ENCODE measurements at regions not wholly inside any gene's neighbourhood (a gene's known extent, or its start where the extent isn't known, plus 50 kb on each side); places are given as distances from the start of the nearest gene placed in this dataset.
"Not testable (repeated sequence)": the region's sequence is repeated elsewhere in the genome, so short reads cannot be mapped to it uniquely, and the experiment has no call there.

DNA sequence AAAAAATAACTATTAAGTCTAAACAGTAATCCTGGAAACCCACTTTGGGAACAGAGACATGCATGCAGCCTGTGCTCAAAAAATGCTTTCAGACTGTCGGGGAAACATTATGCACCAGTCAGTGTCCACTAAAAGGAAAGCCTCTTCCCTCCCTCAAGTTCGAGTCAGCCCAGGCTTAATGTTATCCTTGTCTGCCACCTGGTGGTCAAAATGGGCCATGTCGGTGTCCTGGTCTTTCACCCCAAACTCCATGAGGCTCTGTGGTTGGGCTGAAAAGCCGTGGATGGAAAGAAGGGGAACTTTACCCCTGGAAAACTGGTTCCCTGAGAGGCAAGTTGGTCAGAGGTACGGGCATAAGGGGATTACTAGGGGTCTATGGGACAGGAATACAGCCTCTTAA is 88.4 kb upstream of the ZNF492 start:
- H3K27me3 ChIP-seq, result no peaks in the 10 kb centered on the region
- DNase-seq, result peak; percentile 41 to 77
- no peak overlapping the region for H3K4me3 ChIP-seq
- no peaks in the 10 kb centered on the region for H3K36me3 ChIP-seq
- H3K9me3 ChIP-seq (replicated peaks), result no peaks in the 10 kb centered on the region
- no peak overlapping the region for H3K27ac ChIP-seq
- no peaks in the 10 kb centered on the region for H3K4me1 ChIP-seq

DNA sequence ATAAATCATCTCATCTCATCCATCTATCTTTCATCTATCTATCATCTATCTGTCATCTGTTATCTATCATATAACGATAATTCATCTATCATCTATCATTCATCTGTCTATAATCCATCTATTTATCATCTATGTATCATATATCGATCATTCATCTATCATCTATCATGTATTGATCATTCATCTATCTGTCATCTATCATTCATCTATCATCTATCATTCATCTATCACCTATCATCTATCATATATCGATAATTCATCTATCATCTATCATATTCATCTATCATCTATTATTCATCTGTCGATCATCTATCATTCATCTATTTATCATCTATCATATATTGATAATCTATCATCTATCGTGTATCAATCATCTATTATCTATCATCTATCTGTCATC is 100.4 kb upstream of the ZNF492 start:
- no peaks in the 10 kb centered on the region for H3K36me3 ChIP-seq
- no peaks in the 10 kb centered on the region for H3K4me1 ChIP-seq

DNA sequence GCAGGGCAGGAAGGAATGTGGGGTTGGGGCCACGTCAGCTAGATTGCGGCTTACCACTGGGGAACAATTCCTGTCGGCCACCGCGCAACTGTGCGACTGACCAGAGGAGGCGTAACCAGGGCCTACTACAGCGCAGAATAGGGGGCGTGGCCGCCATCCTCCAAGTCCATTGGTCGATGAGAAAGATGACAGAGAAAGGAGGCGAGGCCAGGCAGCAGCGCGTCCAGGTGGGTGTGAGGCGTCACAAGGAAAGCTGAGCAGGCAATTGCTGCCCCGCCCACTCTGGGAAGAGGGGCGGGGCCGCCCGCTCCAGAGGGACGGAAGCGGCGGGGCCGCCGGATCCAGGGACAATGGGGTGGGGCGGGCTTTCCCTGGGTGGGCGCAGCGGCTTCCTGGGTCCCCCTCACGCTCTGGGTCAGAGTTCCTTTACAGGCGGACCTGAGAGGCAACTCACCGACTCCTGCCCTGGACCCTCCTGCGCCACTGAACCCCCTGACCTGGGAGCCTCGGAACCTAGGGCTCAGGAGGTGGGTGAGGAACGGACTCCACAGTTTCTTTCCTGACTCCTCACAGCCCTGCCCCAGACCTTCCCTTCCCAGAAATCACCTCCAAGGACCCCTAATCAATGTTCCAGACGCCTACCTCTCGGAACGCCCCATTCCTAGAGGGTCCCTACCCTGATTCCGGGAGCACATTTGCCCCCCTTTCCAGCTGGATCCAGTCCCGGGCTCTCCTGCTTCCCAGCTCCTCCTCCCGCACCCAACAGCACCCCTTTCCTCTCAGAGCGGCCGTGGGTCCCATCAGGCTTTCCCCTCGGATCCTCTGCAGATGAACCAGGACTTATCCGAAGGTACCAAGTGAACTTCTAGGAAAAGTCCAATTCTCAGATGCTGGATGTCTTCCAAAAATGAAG is 101.5 kb upstream of the ZNF492 start:
- Histone ChIP-seq H3K27ac (no peak overlapping the region), H3K4me3 (no peak overlapping the region)
- DNase-seq, result no peak

More for the DNA sequence above, 100.4 kb upstream of the ZNF492 start:
- no peak for DNase-seq
- H3K4me3 ChIP-seq, result no peak overlapping the region
- no peaks in the 10 kb centered on the region for H3K27me3 ChIP-seq
- no peaks in the 10 kb centered on the region for H3K9me3 ChIP-seq (replicated peaks)
- H3K27ac ChIP-seq, result no peak overlapping the region

DNA sequence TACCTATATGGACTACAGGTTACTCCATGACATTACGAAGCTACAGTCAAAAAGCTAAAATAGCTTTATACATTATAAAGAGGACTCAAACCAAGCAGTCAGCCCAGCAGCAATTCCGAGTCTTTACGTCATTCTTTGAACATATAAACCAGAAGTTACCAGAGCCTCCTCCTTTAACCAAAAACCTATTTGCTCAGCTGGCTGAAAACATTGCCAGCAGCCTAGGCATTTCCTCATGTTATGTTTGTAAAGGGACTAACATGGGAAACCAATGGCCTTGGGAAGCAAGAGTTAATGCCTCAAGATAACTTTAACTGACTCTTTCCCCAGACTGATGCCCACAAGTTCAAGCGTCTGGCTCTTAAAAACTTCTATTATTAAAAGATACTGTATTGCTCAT is 104.1 kb upstream of the ZNF492 start:
- no peak for DNase-seq
- Histone ChIP-seq H3K27me3 (no peaks in the 10 kb centered on the region), H3K4me3 (no peak overlapping the region), H3K36me3 (no peaks in the 10 kb centered on the region), H3K4me1 (no peaks in the 10 kb centered on the region), H3K9me3 (replicated peaks) (no peaks in the 10 kb centered on the region), H3K27ac (no peak overlapping the region)

More for the DNA sequence above, 101.5 kb upstream of the ZNF492 start:
- H3K4me1 ChIP-seq, result no peaks in the 10 kb centered on the region
- H3K27me3 ChIP-seq, result no peaks in the 10 kb centered on the region
- H3K9me3 ChIP-seq (replicated peaks), result no peaks in the 10 kb centered on the region
- no peaks in the 10 kb centered on the region for H3K36me3 ChIP-seq

DNA sequence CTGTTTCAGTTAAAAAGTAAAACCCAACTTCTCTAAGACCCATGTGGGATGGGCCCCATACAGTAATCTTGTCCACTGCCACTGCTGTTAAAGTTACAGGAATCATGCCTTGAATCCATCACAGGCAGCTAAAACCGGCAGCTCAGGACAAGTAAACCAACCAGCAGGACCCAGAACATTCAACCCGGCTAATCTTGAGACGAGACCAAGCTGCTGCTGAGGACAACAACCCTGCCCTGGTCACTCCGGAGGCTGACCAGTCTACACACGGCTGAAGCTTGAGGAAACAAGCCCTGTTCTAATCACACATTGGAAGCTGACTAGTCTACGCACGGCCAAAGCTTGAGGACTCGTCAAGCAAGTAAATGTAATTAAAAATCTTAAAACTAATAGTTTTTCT is 105.2 kb upstream of the ZNF492 start:
- DNase-seq, result no peak
- no peaks in the 10 kb centered on the region for H3K4me1 ChIP-seq
- H3K27ac ChIP-seq, result no peak overlapping the region
- H3K27me3 ChIP-seq, result no peaks in the 10 kb centered on the region
- H3K4me3 ChIP-seq, result no peak overlapping the region
- H3K9me3 ChIP-seq (replicated peaks), result no peaks in the 10 kb centered on the region
- H3K36me3 ChIP-seq, result no peaks in the 10 kb centered on the region

DNA sequence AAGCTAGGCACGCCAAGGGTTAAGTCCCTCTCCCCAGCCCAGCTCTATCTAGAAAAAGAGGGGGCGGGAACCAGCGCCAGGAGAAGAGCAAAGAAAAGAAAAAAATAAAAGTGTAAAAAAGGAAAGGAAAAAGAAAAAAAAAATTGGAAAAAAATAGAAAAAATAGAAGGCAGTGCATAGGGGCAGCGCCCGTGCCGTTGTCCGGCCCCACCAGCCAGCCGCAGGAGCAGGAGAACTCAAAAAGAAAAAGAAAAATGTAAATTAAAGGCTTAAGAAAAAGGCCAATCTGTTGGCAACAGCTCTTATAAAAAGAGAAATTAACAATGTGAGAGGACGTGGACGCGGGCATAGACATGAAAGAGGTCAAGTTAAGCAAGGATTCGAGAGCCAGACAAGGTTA is 105.4 kb upstream of the ZNF98 start:
- Histone ChIP-seq H3K36me3 (no peaks in the 10 kb centered on the region), H3K27me3 (no peaks in the 10 kb centered on the region), H3K4me1 (no peaks in the 10 kb centered on the region), H3K9me3 (replicated peaks) (no peaks in the 10 kb centered on the region), H3K27ac (no peak overlapping the region), H3K4me3 (no peak overlapping the region)
- no peak for DNase-seq

DNA sequence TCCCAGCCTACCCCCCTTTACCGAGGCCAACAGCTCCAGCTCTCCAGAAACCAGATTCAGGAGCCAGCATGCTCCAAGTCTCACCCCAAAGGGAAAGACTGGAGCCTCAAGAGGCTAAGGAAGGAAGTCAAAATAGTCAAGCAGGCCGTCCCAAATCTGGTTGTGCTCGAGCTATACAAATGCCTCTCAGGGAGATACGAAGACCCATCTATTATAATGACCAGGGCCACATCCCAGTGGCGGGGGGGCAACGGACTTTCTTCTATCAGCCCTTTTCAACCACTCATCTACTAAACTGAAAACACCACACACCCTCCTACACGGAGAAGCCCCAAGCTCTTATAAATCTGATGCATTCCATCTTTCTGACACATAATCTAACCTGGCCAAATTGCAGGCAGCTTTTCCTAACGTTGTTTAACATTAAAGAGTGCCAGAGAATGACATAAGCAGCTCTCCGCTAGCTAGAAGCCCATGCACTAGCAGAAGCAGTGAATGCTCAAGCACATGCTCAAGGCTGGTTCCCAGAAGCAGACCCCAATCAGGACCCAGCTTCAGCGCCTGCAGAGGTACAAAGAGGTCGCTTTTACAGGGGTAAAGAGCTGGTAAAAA is 104.6 kb upstream of the ZNF98 start:
- Histone ChIP-seq H3K36me3 (no peaks in the 10 kb centered on the region), H3K4me3 (no peak overlapping the region), H3K27ac (no peak overlapping the region), H3K4me1 (no peaks in the 10 kb centered on the region), H3K9me3 (replicated peaks) (no peaks in the 10 kb centered on the region), H3K27me3 (no peaks in the 10 kb centered on the region)
- DNase-seq, result no peak

DNA sequence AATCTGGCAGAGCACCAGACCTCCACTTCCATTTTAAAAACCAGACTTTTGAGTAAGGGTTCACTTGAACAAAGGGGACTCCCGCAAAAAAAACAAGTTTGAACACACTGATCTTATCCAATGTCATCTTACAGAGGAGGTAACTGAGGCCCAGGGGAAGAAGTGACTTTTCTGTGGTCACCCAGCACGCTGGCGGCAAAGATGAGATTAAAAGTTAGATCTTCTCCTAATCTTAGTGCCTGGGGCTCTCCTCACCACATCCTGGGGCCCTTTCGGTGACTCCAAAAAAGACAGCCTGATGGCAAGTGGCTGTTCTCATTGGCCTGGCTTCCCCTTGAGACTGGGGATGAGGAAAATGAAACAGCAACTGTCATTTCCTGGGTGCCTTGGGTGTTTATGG is 101.8 kb upstream of the ZNF98 start:
- H3K36me3 ChIP-seq, result no peaks in the 10 kb centered on the region
- no peak overlapping the region for H3K27ac ChIP-seq
- no peak overlapping the region for H3K4me3 ChIP-seq
- no peaks in the 10 kb centered on the region for H3K4me1 ChIP-seq
- no peak for DNase-seq
- no peaks in the 10 kb centered on the region for H3K27me3 ChIP-seq
- no peaks in the 10 kb centered on the region for H3K9me3 ChIP-seq (replicated peaks)

DNA sequence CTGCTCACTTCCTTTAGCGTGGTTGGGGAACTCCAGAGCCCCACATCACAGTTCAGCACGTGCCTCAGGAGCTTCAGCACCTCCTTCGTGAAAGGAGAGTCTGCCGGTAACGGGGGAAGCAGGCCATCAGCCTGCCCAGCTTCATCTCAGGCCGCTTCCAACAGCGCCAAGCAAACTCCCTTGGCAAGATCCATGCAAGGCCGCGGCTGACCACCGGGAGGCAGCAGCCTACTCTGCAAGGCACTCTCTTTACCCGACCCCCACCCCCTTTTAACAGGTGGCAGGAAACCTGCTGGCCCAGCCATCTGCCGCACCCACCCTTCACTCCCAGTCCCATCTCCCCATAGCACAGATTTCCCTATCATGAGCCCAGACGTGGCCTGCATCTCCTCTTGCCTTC is 97.4 kb upstream of the ZNF98 start:
- not testable (repeated sequence) for H3K27ac ChIP-seq; H3K9me3 ChIP-seq (replicated peaks); H3K36me3 ChIP-seq; H3K4me3 ChIP-seq; H3K27me3 ChIP-seq; H3K4me1 ChIP-seq; DNase-seq

DNA sequence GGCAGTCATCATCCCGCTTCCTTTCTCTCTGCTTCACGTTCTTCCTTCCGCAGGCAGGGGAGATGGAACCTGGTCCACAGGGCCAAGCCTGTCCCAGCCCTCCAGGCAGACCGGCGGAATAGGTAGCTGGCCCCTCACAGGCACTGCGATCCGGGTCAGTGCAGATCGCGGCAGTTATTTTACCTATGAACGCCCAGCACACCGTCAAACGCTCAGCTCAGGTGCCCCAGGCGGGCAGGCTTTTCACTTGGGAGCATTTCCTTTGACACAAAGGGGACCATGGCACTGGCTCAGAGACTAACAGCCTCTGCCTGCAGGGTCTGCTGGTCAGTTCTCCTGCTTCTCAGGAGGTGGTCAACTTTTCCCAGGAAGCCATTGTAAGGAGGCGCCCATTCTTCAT is 97.0 kb upstream of the ZNF98 start:
- no peaks in the 10 kb centered on the region for H3K9me3 ChIP-seq (replicated peaks)
- no peak overlapping the region for H3K4me3 ChIP-seq
- no peaks in the 10 kb centered on the region for H3K4me1 ChIP-seq
- no peak overlapping the region for H3K27ac ChIP-seq
- DNase-seq, result no peak
- H3K27me3 ChIP-seq, result no peaks in the 10 kb centered on the region
- no peaks in the 10 kb centered on the region for H3K36me3 ChIP-seq

DNA sequence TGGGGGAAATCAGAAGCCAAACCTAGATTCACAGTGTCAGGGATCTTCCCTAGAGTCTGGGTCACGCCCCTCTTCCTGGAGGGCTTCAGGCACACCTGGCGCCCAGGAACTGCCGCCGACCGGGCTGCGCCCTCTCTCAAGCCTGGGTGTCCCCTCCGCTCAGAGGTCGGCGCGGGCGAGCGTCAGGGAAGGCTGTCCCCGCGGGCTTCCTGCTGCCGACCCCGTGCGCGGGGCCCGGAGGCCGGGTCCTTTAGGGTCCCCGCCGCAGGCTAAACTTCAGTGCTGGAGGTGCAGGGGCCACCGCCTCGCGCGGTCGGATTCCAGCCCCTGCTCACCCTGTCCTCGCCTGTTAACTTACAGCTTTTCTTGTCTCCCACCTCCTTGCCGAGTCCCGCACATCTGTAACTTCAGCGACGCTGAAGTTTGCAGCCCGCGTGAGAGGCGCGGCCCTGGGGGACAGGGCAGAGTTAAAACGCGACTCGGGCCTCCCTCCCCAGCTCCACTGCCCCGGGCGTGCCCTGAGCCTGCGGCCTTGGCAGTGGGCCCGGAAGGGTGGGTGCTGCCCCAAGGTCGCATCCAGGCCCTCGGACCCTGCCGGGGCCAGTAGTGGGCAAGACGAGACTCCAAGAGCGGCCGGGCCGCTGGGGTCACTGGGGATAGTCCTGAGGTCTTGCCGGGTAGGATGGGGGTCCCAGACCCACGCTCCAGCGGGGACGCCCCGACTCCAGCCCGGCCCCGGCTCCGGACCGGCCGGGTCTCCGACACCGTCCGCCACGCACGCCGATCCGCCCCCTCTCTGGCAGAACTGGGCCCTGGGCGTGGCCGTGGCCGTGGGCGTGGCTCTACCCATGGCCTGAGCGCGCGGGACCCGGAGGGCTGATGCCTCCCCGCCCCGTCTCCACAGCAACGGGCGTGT is 95.6 kb upstream of the ZNF98 start:
- H3K27ac ChIP-seq, result no peak overlapping the region
- no peaks in the 10 kb centered on the region for H3K9me3 ChIP-seq (replicated peaks)
- no peak for DNase-seq
- no peaks in the 10 kb centered on the region for H3K36me3 ChIP-seq
- no peak overlapping the region for H3K4me3 ChIP-seq
- H3K4me1 ChIP-seq, result no peaks in the 10 kb centered on the region
- H3K27me3 ChIP-seq, result no peaks in the 10 kb centered on the region

DNA sequence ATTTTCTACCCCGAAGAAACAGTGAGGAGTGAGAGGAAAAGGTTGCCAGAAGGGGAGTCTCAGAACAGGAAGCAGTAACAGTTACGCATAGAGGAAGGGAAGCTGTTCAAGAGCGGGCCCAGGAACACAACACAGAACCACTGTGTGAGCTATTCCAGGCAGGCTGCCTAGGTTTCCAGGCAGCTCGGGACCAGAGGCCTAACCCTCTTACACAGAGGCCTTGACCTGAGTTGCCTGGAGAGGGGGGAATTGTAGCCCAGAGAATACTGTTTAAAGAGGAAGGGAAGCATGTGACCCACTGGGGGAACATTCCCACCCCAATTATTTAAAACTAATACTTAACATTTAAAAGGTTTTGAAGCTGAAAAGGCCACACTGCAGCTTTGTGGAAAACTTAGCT is 93.3 kb upstream of the ZNF98 start:
- Histone ChIP-seq H3K27me3 (no peaks in the 10 kb centered on the region), H3K36me3 (no peaks in the 10 kb centered on the region), H3K4me3 (no peak overlapping the region), H3K9me3 (replicated peaks) (no peaks in the 10 kb centered on the region), H3K4me1 (no peaks in the 10 kb centered on the region), H3K27ac (no peak overlapping the region)
- no peak for DNase-seq

DNA sequence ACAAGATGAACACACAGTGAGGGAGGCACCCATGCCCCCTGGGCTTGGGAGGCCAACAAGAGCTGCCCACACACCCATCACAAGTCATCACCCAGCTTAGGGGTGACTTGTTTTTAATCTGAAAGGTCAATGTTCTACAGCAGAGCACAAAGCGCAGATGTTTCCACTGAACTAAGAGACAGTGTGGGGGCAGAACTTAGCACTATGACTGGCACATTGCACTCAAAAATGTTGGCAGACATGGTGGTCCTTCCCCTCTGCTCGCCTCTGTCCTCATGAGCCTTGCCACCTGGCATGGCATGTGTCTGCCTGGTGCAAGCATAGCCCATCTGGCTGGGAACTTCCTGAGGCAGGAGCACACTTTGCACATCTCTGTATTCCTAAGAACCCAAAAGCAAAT is 81.4 kb upstream of the ZNF98 start:
- no peaks in the 10 kb centered on the region for H3K36me3 ChIP-seq
- DNase-seq, result no peak
- no peaks in the 10 kb centered on the region for H3K27me3 ChIP-seq
- H3K4me3 ChIP-seq, result no peak overlapping the region
- H3K4me1 ChIP-seq, result no peaks in the 10 kb centered on the region
- no peak overlapping the region for H3K27ac ChIP-seq
- H3K9me3 ChIP-seq (replicated peaks), result no peaks in the 10 kb centered on the region

DNA sequence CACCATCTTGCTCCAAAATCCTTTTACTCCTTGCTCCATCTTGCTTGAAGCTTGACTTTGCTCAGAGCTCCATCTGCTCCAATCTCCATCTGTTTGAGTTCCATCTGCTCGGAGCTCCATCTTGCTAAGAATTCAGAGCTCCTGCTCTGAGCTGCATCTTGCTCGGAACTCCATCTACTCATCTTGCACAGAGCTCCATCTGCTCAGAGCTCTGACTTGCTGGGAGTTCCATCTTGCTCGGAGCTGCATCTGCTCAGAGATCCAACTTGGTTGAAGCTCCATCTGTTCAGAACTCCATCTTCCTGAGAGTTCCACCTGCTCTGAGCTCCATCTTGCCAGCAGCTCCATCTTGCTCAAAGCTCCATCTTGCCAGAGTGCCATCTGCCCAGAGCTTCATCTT is 80.6 kb upstream of the ZNF98 start:
- no peaks in the 10 kb centered on the region for H3K4me1 ChIP-seq
- no peak for DNase-seq
- H3K36me3 ChIP-seq, result no peaks in the 10 kb centered on the region
- H3K27me3 ChIP-seq, result no peaks in the 10 kb centered on the region
- H3K9me3 ChIP-seq (replicated peaks), result no peaks in the 10 kb centered on the region
- no peak overlapping the region for H3K4me3 ChIP-seq
- no peak overlapping the region for H3K27ac ChIP-seq

DNA sequence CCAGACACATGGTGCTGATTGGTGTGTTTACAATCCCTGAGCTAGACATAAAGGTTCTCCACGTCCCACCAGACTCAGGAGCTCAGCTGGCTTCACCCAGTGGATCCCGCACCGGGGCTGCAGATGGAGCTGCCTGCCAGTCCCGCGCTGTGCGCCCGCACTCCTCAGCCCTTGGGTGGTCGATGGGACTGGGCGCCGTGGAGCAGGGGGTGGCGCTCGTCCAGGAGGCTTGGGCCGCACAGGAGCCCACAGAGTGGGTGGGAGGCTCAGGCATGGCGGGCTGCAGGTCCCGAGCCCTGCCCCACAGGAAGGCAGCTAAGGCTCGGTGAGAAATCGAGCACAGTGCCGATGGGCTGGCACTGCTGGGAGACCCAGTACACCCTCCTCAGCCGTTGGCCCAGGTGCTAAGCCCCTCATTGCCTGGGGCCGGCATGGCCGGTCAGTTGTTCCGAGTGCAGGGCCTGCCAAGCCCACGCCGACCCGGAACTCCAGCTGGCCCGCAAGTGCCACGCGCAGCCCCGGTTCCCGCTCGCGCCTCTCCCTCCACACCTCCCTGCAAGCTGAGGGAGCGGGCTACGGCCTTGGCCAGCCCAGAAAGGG is 76.8 kb upstream of the ZNF98 start:
- H3K27ac ChIP-seq, DNase-seq: not testable (repeated sequence)

More for the DNA sequence above, 76.8 kb upstream of the ZNF98 start:
- H3K27me3 ChIP-seq; H3K4me3 ChIP-seq; H3K9me3 ChIP-seq (replicated peaks); H3K36me3 ChIP-seq; H3K4me1 ChIP-seq: not testable (repeated sequence)
